ENCODE measurements at regions not wholly inside any gene's neighbourhood (a gene's known extent, or its start where the extent isn't known, plus 50 kb on each side); places are given as distances from the start of the nearest gene placed in this dataset.
A peak's percentile ranks its signal among the peaks of the same experiment; 100 is the strongest.

- Mint-ChIP-seq H3K27ac (no peak overlapping the region), H3K4me3 (no peak overlapping the region), H3K27me3 (no peaks in the 10 kb centered on the region), H3K36me3 (ENCODE audit: low read depth) (no peaks in the 10 kb centered on the region), H3K9me3 (no peaks in the 10 kb centered on the region), H3K4me1 (peaks cover 3% of the 10 kb centered on the region)
- peak; percentile 22 for DNase-seq
- intact Hi-C loops (cut with micrococcal nuclease) = no loop called here
These were observed 185.1 kb downstream of the CDH26 start for GRCh38 chr20:60143261-60143842.

GRCh38 chr20:60144404-60144803, 186.2 kb downstream of the CDH26 start:
- Mint-ChIP-seq H3K9me3 (no peaks in the 10 kb centered on the region), H3K4me3 (no peak overlapping the region), H3K27me3 (no peaks in the 10 kb centered on the region), H3K36me3 (ENCODE audit: low read depth) (no peaks in the 10 kb centered on the region), H3K27ac (no peak overlapping the region), H3K4me1 (peaks cover 3% of the 10 kb centered on the region)
- DNase-seq = no peak
- intact Hi-C loops (cut with micrococcal nuclease) = no loop called here

GRCh38 chr20:60144974-60145527, 186.8 kb downstream of the CDH26 start:
- Mint-ChIP-seq H3K4me1 (peaks cover 3% of the 10 kb centered on the region), H3K4me3 (no peak overlapping the region), H3K9me3 (no peaks in the 10 kb centered on the region), H3K27me3 (no peaks in the 10 kb centered on the region), H3K36me3 (ENCODE audit: low read depth) (no peaks in the 10 kb centered on the region), H3K27ac (no peak overlapping the region)
- DNase-seq = peak; percentile 28
- intact Hi-C loops (cut with micrococcal nuclease) = no loop called here

GRCh38 chr20:60147004-60147403, 188.8 kb downstream of the CDH26 start:
- H3K4me3 Mint-ChIP-seq = no peak overlapping the region
- DNase-seq = peak; percentile 15
- H3K27me3 Mint-ChIP-seq = peaks cover 3% of the 10 kb centered on the region
- intact Hi-C loops (cut with micrococcal nuclease) = no loop called here
- no peaks in the 10 kb centered on the region for H3K9me3 Mint-ChIP-seq
- no peaks in the 10 kb centered on the region for H3K36me3 Mint-ChIP-seq (ENCODE audit: low read depth)
- H3K27ac Mint-ChIP-seq = no peak overlapping the region
- H3K4me1 Mint-ChIP-seq = peaks cover 3% of the 10 kb centered on the region

- Mint-ChIP-seq H3K27me3 (peaks cover 6% of the 10 kb centered on the region), H3K4me3 (no peak overlapping the region), H3K9me3 (no peaks in the 10 kb centered on the region), H3K36me3 (ENCODE audit: low read depth) (no peaks in the 10 kb centered on the region), H3K27ac (no peak overlapping the region), H3K4me1 (peaks cover 3% of the 10 kb centered on the region)
- DNase-seq = no peak
- intact Hi-C loops (cut with micrococcal nuclease) = no loop called here
These were observed 190.7 kb downstream of the CDH26 start for GRCh38 chr20:60148885-60149284.

- no peak for DNase-seq
- Mint-ChIP-seq H3K9me3 (no peaks in the 10 kb centered on the region), H3K4me1 (no peaks in the 10 kb centered on the region), H3K4me3 (no peak overlapping the region), H3K27ac (no peak overlapping the region), H3K36me3 (ENCODE audit: low read depth) (no peaks in the 10 kb centered on the region), H3K27me3 (peaks cover 9% of the 10 kb centered on the region)
- intact Hi-C loops (cut with micrococcal nuclease) = no loop called here
These were observed 194.6 kb downstream of the CDH26 start for GRCh38 chr20:60152792-60153191.

- Mint-ChIP-seq H3K27me3 (peaks cover 2% of the 10 kb centered on the region), H3K27ac (no peak overlapping the region), H3K36me3 (ENCODE audit: low read depth) (no peaks in the 10 kb centered on the region), H3K9me3 (peaks cover 6% of the 10 kb centered on the region), H3K4me1 (no peaks in the 10 kb centered on the region), H3K4me3 (no peak overlapping the region)
- intact Hi-C loops (cut with micrococcal nuclease) = no loop called here
- peak; percentile 8 for DNase-seq
These were observed 202.4 kb downstream of the CDH26 start for GRCh38 chr20:60160451-60161145.

GRCh38 chr20:60167812-60168211, 209.6 kb downstream of the CDH26 start:
- no peak overlapping the region for H3K27ac Mint-ChIP-seq
- intact Hi-C loops (cut with micrococcal nuclease) = no loop called here
- peak; percentile 22 for DNase-seq
- no peaks in the 10 kb centered on the region for H3K36me3 Mint-ChIP-seq (ENCODE audit: low read depth)
- H3K4me3 Mint-ChIP-seq = no peak overlapping the region
- no peaks in the 10 kb centered on the region for H3K9me3 Mint-ChIP-seq
- H3K4me1 Mint-ChIP-seq = no peaks in the 10 kb centered on the region
- H3K27me3 Mint-ChIP-seq = no peaks in the 10 kb centered on the region

- Mint-ChIP-seq H3K36me3 (ENCODE audit: low read depth) (no peaks in the 10 kb centered on the region), H3K4me3 (no peak overlapping the region), H3K27ac (no peak overlapping the region), H3K4me1 (no peaks in the 10 kb centered on the region), H3K27me3 (no peaks in the 10 kb centered on the region), H3K9me3 (no peaks in the 10 kb centered on the region)
- intact Hi-C loops (cut with micrococcal nuclease) = no loop called here
- no peak for DNase-seq
These were observed 210.7 kb downstream of the CDH26 start for GRCh38 chr20:60168963-60169362.

- DNase-seq = no peak
- Mint-ChIP-seq H3K27ac (no peak overlapping the region), H3K27me3 (no peaks in the 10 kb centered on the region), H3K4me1 (no peaks in the 10 kb centered on the region), H3K9me3 (no peaks in the 10 kb centered on the region), H3K4me3 (no peak overlapping the region), H3K36me3 (ENCODE audit: low read depth) (no peaks in the 10 kb centered on the region)
- intact Hi-C loops (cut with micrococcal nuclease) = no loop called here
These were observed 211.9 kb downstream of the CDH26 start for GRCh38 chr20:60170116-60170515.

GRCh38 chr20:60171313-60171712, 213.1 kb downstream of the CDH26 start:
- H3K4me1 Mint-ChIP-seq = no peaks in the 10 kb centered on the region
- intact Hi-C loops (cut with micrococcal nuclease) = no loop called here
- no peaks in the 10 kb centered on the region for H3K36me3 Mint-ChIP-seq (ENCODE audit: low read depth)
- H3K4me3 Mint-ChIP-seq = no peak overlapping the region
- no peaks in the 10 kb centered on the region for H3K9me3 Mint-ChIP-seq
- H3K27ac Mint-ChIP-seq = no peak overlapping the region
- DNase-seq = no peak
- H3K27me3 Mint-ChIP-seq = no peaks in the 10 kb centered on the region

GRCh38 chr20:60171738-60172137, 213.5 kb downstream of the CDH26 start:
- Mint-ChIP-seq H3K27ac (no peak overlapping the region), H3K4me3 (no peak overlapping the region), H3K27me3 (no peaks in the 10 kb centered on the region), H3K36me3 (ENCODE audit: low read depth) (no peaks in the 10 kb centered on the region), H3K4me1 (no peaks in the 10 kb centered on the region), H3K9me3 (no peaks in the 10 kb centered on the region)
- no peak for DNase-seq
- intact Hi-C loops (cut with micrococcal nuclease) = no loop called here

- Mint-ChIP-seq H3K36me3 (ENCODE audit: low read depth) (no peaks in the 10 kb centered on the region), H3K4me1 (no peaks in the 10 kb centered on the region), H3K4me3 (no peak overlapping the region), H3K9me3 (no peaks in the 10 kb centered on the region), H3K27me3 (no peaks in the 10 kb centered on the region), H3K27ac (no peak overlapping the region)
- DNase-seq = no peak
- intact Hi-C loops (cut with micrococcal nuclease) = no loop called here
These were observed 214.2 kb downstream of the CDH26 start for GRCh38 chr20:60172346-60172984.

- H3K4me3 Mint-ChIP-seq = no peak overlapping the region
- H3K27ac Mint-ChIP-seq = no peak overlapping the region
- no peaks in the 10 kb centered on the region for H3K27me3 Mint-ChIP-seq
- H3K4me1 Mint-ChIP-seq = no peaks in the 10 kb centered on the region
- H3K9me3 Mint-ChIP-seq = no peaks in the 10 kb centered on the region
- no peak for DNase-seq
- intact Hi-C loops (cut with micrococcal nuclease) = no loop called here
- H3K36me3 Mint-ChIP-seq (ENCODE audit: low read depth) = no peaks in the 10 kb centered on the region
These were observed 218.9 kb downstream of the CDH26 start for GRCh38 chr20:60177080-60177479.
